ENCODE measurements at regions not wholly inside any gene's neighbourhood (a gene's known extent, or its start where the extent isn't known, plus 50 kb on each side); places are given as distances from the start of the nearest gene placed in this dataset.

GRCh38 chr2:125564471-125564870 lies 1091.5 kb upstream of the GYPC start:
- Histone ChIP-seq H3K4me1 (no peaks in the 10 kb centered on the region), H3K27me3 (no peaks in the 10 kb centered on the region), H3K27ac (no peak overlapping the region), H3K36me3 (no peaks in the 10 kb centered on the region), H3K9me3 (no peaks in the 10 kb centered on the region), H3K4me3 (no peak overlapping the region)
- 33% methylated on average over 4 of the region's 4 CpGs for WGBS (ENCODE audit: insufficient coverage, low coverage, low lambda C conversion rate, missing lambda C conversion rate)
- ATAC-seq (no peak), DNase-seq (no peak)
- TF ChIP-seq POLR2A (IDR thresholded peaks at IDR 0.05) (no peak), CTCF (IDR thresholded peaks at IDR 0.05) (no peak)
- intact Hi-C loops (cut with DNase I), result no loop called here

GRCh38 chr2:125566422-125566821 lies 1089.5 kb upstream of the GYPC start:
- Histone ChIP-seq H3K4me3 (no peak overlapping the region), H3K27me3 (no peaks in the 10 kb centered on the region), H3K4me1 (no peaks in the 10 kb centered on the region), H3K36me3 (no peaks in the 10 kb centered on the region), H3K9me3 (no peaks in the 10 kb centered on the region), H3K27ac (no peak overlapping the region)
- ATAC-seq (no peak), DNase-seq (no peak)
- WGBS (ENCODE audit: insufficient coverage, low coverage, low lambda C conversion rate, missing lambda C conversion rate), result 51% methylated on average over 3 of the region's 3 CpGs
- intact Hi-C loops (cut with DNase I), result no loop called here
- TF ChIP-seq POLR2A (IDR thresholded peaks at IDR 0.05) (no peak), CTCF (IDR thresholded peaks at IDR 0.05) (no peak)

DNA sequence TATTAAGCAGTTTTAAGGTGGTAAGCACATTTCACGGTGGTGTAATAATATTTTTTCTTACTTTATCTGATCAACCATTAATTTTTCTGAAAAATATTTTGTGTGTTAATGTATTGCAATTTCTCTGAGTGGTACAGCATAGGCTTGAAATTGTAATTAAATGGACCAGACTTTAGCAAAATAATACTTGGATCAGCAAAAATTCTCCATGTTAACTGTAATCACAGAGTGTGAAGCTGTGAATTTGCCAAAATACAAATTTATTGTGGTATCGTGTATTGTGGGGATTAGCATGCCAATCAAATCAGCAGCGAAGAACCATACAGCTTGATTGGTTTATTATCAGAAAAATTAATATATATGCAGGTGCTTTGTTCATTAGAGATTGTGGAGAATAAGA lies 1088.9 kb upstream of the GYPC start:
- DNase-seq, result no peak

DNA sequence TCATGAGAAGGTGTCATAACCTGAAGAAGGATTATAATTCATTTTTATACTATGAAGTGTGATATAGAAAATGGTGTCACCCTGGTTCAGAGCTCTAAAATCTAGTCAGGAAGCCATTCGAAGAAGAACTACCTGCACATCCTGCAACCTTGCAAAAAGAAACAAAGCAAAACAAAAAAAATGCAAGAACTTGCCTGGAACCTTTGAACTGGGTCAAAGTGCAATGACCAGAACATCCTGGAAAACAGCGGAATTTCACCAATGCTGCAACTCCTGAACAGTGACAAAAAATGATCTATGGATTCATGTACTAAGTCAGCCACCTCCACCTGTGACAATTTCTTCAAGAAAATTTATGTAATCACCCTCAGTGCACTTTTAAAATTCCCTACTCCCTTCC lies 1083.3 kb upstream of the GYPC start:
- intact Hi-C loops (cut with DNase I), result no loop called here
- no peak overlapping the region for H3K27ac ChIP-seq
- no peaks in the 10 kb centered on the region for H3K4me1 ChIP-seq
- DNase-seq, result no peak
- peak; percentile 55 to 84 (median 66) for ATAC-seq
- H3K4me3 ChIP-seq, result no peak overlapping the region
- H3K9me3 ChIP-seq, result no peaks in the 10 kb centered on the region
- H3K36me3 ChIP-seq, result no peaks in the 10 kb centered on the region
- WGBS (ENCODE audit: insufficient coverage, low coverage, low lambda C conversion rate, missing lambda C conversion rate), result 19% methylated on average over 2 of the region's 2 CpGs
- TF ChIP-seq CTCF (IDR thresholded peaks at IDR 0.05), result no peak
- no peaks in the 10 kb centered on the region for H3K27me3 ChIP-seq

More for the DNA sequence above, 1088.9 kb upstream of the GYPC start:
- no peaks in the 10 kb centered on the region for H3K36me3 ChIP-seq
- intact Hi-C loops (cut with DNase I), result no loop called here
- no peaks in the 10 kb centered on the region for H3K27me3 ChIP-seq
- H3K9me3 ChIP-seq, result no peaks in the 10 kb centered on the region
- ATAC-seq, result no peak
- TF ChIP-seq CTCF (IDR thresholded peaks at IDR 0.05) (no peak), POLR2A (IDR thresholded peaks at IDR 0.05) (no peak)
- H3K4me1 ChIP-seq, result no peaks in the 10 kb centered on the region
- no peak overlapping the region for H3K4me3 ChIP-seq
- H3K27ac ChIP-seq, result no peak overlapping the region
- WGBS (ENCODE audit: insufficient coverage, low coverage, low lambda C conversion rate, missing lambda C conversion rate), result 52% methylated on average over 3 of the region's 3 CpGs

DNA sequence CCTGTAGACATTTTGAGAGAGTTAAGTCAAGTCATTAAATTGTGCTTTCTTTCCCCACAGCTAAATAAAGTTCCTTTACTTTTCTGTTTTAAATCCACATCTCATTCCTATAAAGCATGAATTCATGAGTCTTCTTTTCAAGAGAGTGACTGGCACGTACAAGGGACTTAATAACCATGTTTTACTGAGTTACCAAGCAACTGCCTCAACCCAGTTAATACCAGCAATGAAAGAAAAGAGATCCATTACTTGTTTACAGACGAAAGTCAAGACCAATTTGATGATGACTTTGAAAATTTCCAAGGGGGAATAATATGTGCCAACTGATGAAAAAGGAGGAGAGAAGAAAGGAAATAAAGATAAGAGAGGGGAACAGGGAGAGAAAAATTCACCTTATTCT lies 1082.5 kb upstream of the GYPC start:
- Histone ChIP-seq H3K27me3 (no peaks in the 10 kb centered on the region), H3K4me1 (no peaks in the 10 kb centered on the region), H3K9me3 (no peaks in the 10 kb centered on the region), H3K27ac (no peak overlapping the region), H3K4me3 (no peak overlapping the region), H3K36me3 (no peaks in the 10 kb centered on the region)
- 53% methylated on average over 2 of the region's 2 CpGs for WGBS (ENCODE audit: insufficient coverage, low coverage, low lambda C conversion rate, missing lambda C conversion rate)
- intact Hi-C loops (cut with DNase I), result no loop called here
- TF ChIP-seq POLR2A (IDR thresholded peaks at IDR 0.05), result no peak
- TF ChIP-seq CTCF (IDR thresholded peaks at IDR 0.05), result no peak
- no peak for ATAC-seq
- no peak for DNase-seq

All from right lobe of liver (tissue), 6 donors.